Stimulated activated naive CD4-positive, alpha-beta T cell (primary cell): ENCODE measurements at regions not wholly inside any gene's neighbourhood (a gene's known extent, or its start where the extent isn't known, plus 50 kb on each side); places are given as distances from the start of the nearest gene placed in this dataset.

Experiments used
- DNase-seq, 6 experiments: peaks; one replicate each; lab custom pipeline; 2025; lab: John Stamatoyannopoulos, UW

- DNase-seq: no peak
These were observed 98.2 kb upstream of the SLC22A11 start for GRCh38 chr11:64457416-64458010.

- no peak for DNase-seq
These were observed 96.7 kb upstream of the SLC22A11 start for GRCh38 chr11:64458997-64459396.

GRCh38 chr11:64459609-64460008 lies 96.1 kb upstream of the SLC22A11 start:
- no peak for DNase-seq

GRCh38 chr11:64461081-64461480 lies 94.7 kb upstream of the SLC22A11 start:
- no peak for DNase-seq

GRCh38 chr11:64466115-64466718 lies 89.5 kb upstream of the SLC22A11 start:
- no peak for DNase-seq

GRCh38 chr11:64469288-64469687 lies 86.5 kb upstream of the SLC22A11 start:
- peak in 1 of 6 experiments; percentile 5 for DNase-seq

GRCh38 chr11:64472593-64473455 lies 82.9 kb upstream of the SLC22A11 start:
- no peak for DNase-seq

- no peak for DNase-seq
These were observed 81.1 kb upstream of the SLC22A11 start for GRCh38 chr11:64474680-64475079.

GRCh38 chr11:64475145-64475544 lies 80.6 kb upstream of the SLC22A11 start:
- DNase-seq: no peak

- no peak for DNase-seq
These were observed 78.9 kb upstream of the SLC22A11 start for GRCh38 chr11:64476881-64477280.

GRCh38 chr11:64477675-64478074 lies 78.1 kb upstream of the SLC22A11 start:
- DNase-seq: no peak

- DNase-seq: no peak
These were observed 73.2 kb upstream of the SLC22A11 start for GRCh38 chr11:64482588-64482987.

- no peak for DNase-seq
These were observed 71.3 kb upstream of the SLC22A11 start for GRCh38 chr11:64484191-64485022.

- DNase-seq: no peak
These were observed 70.7 kb upstream of the SLC22A11 start for GRCh38 chr11:64485074-64485473.

- peak in 2 of 6 experiments; percentile 12 to 14 for DNase-seq
These were observed 65.8 kb upstream of the SLC22A11 start for GRCh38 chr11:64489831-64490441.

- peak in 1 of 6 experiments; percentile 3 for DNase-seq
These were observed 65.1 kb upstream of the SLC22A11 start for GRCh38 chr11:64490562-64491216.

GRCh38 chr11:64492561-64492960 lies 63.2 kb upstream of the SLC22A11 start:
- no peak for DNase-seq

- DNase-seq: no peak
These were observed 57.6 kb upstream of the SLC22A11 start for GRCh38 chr11:64498136-64498535.

GRCh38 chr11:64499261-64500004 lies 56.3 kb upstream of the SLC22A11 start:
- DNase-seq: no peak
